H1 (cell line): ENCODE measurements at regions not wholly inside any gene's neighbourhood (a gene's known extent, or its start where the extent isn't known, plus 50 kb on each side); places are given as distances from the start of the nearest gene placed in this dataset.

Source experiments
- CTCF ChIA-PET: fragments of 300-600 bp; sonication (Branson Sonifier 250); formaldehyde crosslinking; loops from one replicate; lab custom pipeline; 2021; ENCODE audit not compliant: partially characterized antibody; lab: Charles Lee
- POLR2A ChIA-PET: fragments of 300-600 bp; sonication (Branson Sonifier 250); formaldehyde crosslinking; loops from one replicate; lab custom pipeline; 2021; ENCODE audit warnings: inconsistent platforms; ENCODE audit not compliant: partially characterized antibody; lab: Charles Lee
- DNase-seq, 2 experiments: peaks; one replicate each; pipeline versions ENCODE4 v3.0.0 to v3.0.0-alpha.2; 2010 to 2022; ENCODE audit warnings: low spot score in 2 of 2, low read depth in 1 of 2, mixed read lengths in 1 of 2
- FAIRE-seq: peaks from 2 replicates; lab custom pipeline; 2011; peaks lifted over from hg19 to GRCh38; lab: Jason Lieb, UNC
- H2AFZ ChIP-seq: 2 replicates; pipeline ENCODE4 v1.8.1; 2012; ENCODE audit warnings: low read length, inconsistent platforms
- H2AK5ac ChIP-seq: 2 replicates; pipeline ENCODE4 v1.6.1; 2013; ENCODE audit warnings: low read depth, low read length
- H2BK120ac ChIP-seq: replicated peaks from 2 replicates; pipeline ENCODE3; 2013; ENCODE audit warnings: low read depth, low read length, inconsistent platforms
- H2BK12ac ChIP-seq: 2 replicates; pipeline ENCODE4 v1.6.1; 2013; ENCODE audit warnings: low read depth, low read length
- H2BK15ac ChIP-seq: 2 replicates; pipeline ENCODE4 v1.6.1; 2013; ENCODE audit warnings: low read length
- H2BK20ac ChIP-seq: 2 replicates; pipeline ENCODE4 v1.6.1; 2013; ENCODE audit warnings: low read length
- H2BK5ac ChIP-seq: 2 replicates; pipeline ENCODE4 v1.6.1; 2013; ENCODE audit warnings: low read depth, low read length
- H3K14ac ChIP-seq: 2 replicates; pipeline ENCODE4 v1.6.1; 2013; ENCODE audit warnings: inconsistent platforms; ENCODE audit not compliant: insufficient read length
- H3K18ac ChIP-seq: 2 replicates; pipeline ENCODE4 v1.6.1; 2013; ENCODE audit warnings: low read length; ENCODE audit errors: extremely low read depth
- H3K23ac ChIP-seq: 2 replicates; pipeline ENCODE4 v1.6.1; 2013; ENCODE audit warnings: inconsistent platforms; ENCODE audit not compliant: insufficient read length
- H3K23me2 ChIP-seq: 2 replicates; pipeline ENCODE4 v1.6.1; 2013; ENCODE audit warnings: low read depth, low read length
- H3K27ac ChIP-seq: 2 replicates; pipeline ENCODE4 v1.6.1; 2011; ENCODE audit warnings: low read depth, low read length, inconsistent platforms
- H3K27me3 ChIP-seq, 4 experiments: replicated peaks in 1 of 4; 1 replicate in 1 of 4; 2 replicates in 3 of 4; pipeline versions ENCODE4 v1.6.1 to v1.8.1; 2011 to 2013; ENCODE audit warnings: low read length in 3 of 4, mild to moderate bottlenecking in 3 of 4, inconsistent platforms in 2 of 4, mixed read lengths in 2 of 4, moderate library complexity in 1 of 4; ENCODE audit not compliant: control insufficient read depth in 3 of 4, insufficient read depth in 3 of 4; ENCODE audit errors: extremely low read depth in 1 of 4
- H3K36me3 ChIP-seq, 4 experiments: 2 replicates each; pipeline versions ENCODE4 v1.6.1 to v1.8.1; 2011 to 2013; ENCODE audit warnings: mild to moderate bottlenecking in 4 of 4, low read length in 3 of 4, moderate library complexity in 2 of 4, control low read depth in 1 of 4, inconsistent platforms in 1 of 4; ENCODE audit not compliant: insufficient read depth in 4 of 4, control insufficient read depth in 2 of 4
- H3K4ac ChIP-seq: replicated peaks from 2 replicates; pipeline ENCODE3; 2013; ENCODE audit warnings: low read length, low read depth, mixed read lengths, inconsistent platforms; ENCODE audit not compliant: insufficient read length
- H3K4me1 ChIP-seq, 4 experiments: replicated peaks in 1 of 4; 1 replicate in 1 of 4; 2 replicates in 3 of 4; pipeline versions ENCODE4 v1.6.1 to v1.8.1; 2011 to 2013; ENCODE audit warnings: low read length in 3 of 4, inconsistent platforms in 2 of 4, mixed read lengths in 1 of 4; ENCODE audit not compliant: insufficient read depth in 4 of 4, control insufficient read depth in 3 of 4
- H3K4me2 ChIP-seq, 2 experiments: 2 replicates each; pipeline versions ENCODE4 v1.6.1 to v1.8.1; 2011 to 2013; ENCODE audit warnings: low read depth in 2 of 2, low read length in 2 of 2, control low read depth in 1 of 2, inconsistent platforms in 1 of 2, mild to moderate bottlenecking in 1 of 2; ENCODE audit not compliant: insufficient read depth in 1 of 2
- H3K4me3 ChIP-seq, 4 experiments: fragments of 200-600, 300-600 bp in 1 of 4; sonication (generic), shearing (Covaris generic), sonication (Bioruptor Twin) in 1 of 4; 2 replicates each; pipeline versions ENCODE4 v1.5.1 to v1.8.1; 2011 to 2016; ENCODE audit warnings: low read length in 4 of 4, low read depth in 3 of 4, control low read depth in 2 of 4, inconsistent platforms in 2 of 4, mild to moderate bottlenecking in 2 of 4, mixed read lengths in 1 of 4, moderate library complexity in 1 of 4; ENCODE audit not compliant: insufficient read depth in 2 of 4; ENCODE audit errors: extremely low read depth in 1 of 4
- H3K56ac ChIP-seq: replicated peaks from 2 replicates; pipeline ENCODE3; 2013; ENCODE audit warnings: low read depth, mild to moderate bottlenecking, mixed read lengths, low read length, inconsistent platforms; ENCODE audit not compliant: insufficient read length
- H3K79me1 ChIP-seq: 2 replicates; pipeline ENCODE4 v1.6.1; 2013; ENCODE audit warnings: low read depth, low read length, control low read depth
- H3K79me2 ChIP-seq, 2 experiments: 2 replicates each; pipeline versions ENCODE4 v1.6.1 to v1.8.1; 2012 to 2013; ENCODE audit warnings: low read length in 2 of 2, mild to moderate bottlenecking in 2 of 2, inconsistent platforms in 1 of 2; ENCODE audit not compliant: insufficient read depth in 2 of 2, control insufficient read depth in 1 of 2
- H3K9ac ChIP-seq, 4 experiments: replicated peaks in 1 of 4; 1 replicate in 1 of 4; 2 replicates in 3 of 4; pipeline versions ENCODE4 v1.6.1 to v1.8.1; 2011 to 2013; ENCODE audit warnings: low read depth in 3 of 4, low read length in 3 of 4, control low read depth in 2 of 4, mild to moderate bottlenecking in 2 of 4, moderate library complexity in 2 of 4, inconsistent platforms in 1 of 4; ENCODE audit errors: extremely low read depth in 1 of 4
- H3K9me3 ChIP-seq, 2 experiments: 2 replicates each; pipeline versions ENCODE4 v1.6.1 to v1.8.1; 2012 to 2013; ENCODE audit warnings: mild to moderate bottlenecking in 2 of 2, moderate library complexity in 2 of 2, control low read depth in 1 of 2, inconsistent platforms in 1 of 2, low read depth in 1 of 2, low read length in 1 of 2, mixed read lengths in 1 of 2; ENCODE audit not compliant: insufficient read depth in 2 of 2
- H4K20me1 ChIP-seq, 2 experiments: replicated peaks in 1 of 2; 2 replicates each; pipeline versions ENCODE3 to v1.8.1; 2011 to 2013; ENCODE audit warnings: inconsistent platforms in 2 of 2, low read length in 2 of 2, mild to moderate bottlenecking in 1 of 2; ENCODE audit not compliant: insufficient read depth in 2 of 2, control insufficient read depth in 1 of 2
- H4K5ac ChIP-seq: 2 replicates; pipeline ENCODE4 v1.6.1; 2013; ENCODE audit warnings: low read length, low read depth, mixed read lengths, inconsistent platforms; ENCODE audit not compliant: insufficient read length
- H4K8ac ChIP-seq: 2 replicates; pipeline ENCODE4 v1.8.0; 2013; ENCODE audit warnings: mild to moderate bottlenecking, moderate library complexity, low read length, inconsistent platforms; ENCODE audit not compliant: insufficient read depth; ENCODE audit errors: extremely low read depth
- H4K91ac ChIP-seq: replicated peaks from 2 replicates; pipeline ENCODE3; 2013; ENCODE audit warnings: low read length, mixed read lengths, inconsistent platforms; ENCODE audit not compliant: insufficient read length
- BCL11A ChIP-seq, 2 experiments: IDR thresholded peaks; one replicate each; pipeline ENCODE4 v1.6.1; 2011; ENCODE audit warnings: low read depth in 2 of 2, low read length in 2 of 2, mild to moderate bottlenecking in 2 of 2
- JUN ChIP-seq: IDR thresholded peaks from 2 replicates; pipeline ENCODE4 v1.6.1; 2011; ENCODE audit warnings: low read depth, mild to moderate bottlenecking, improper control_type of control experiment, low read length
- JUND ChIP-seq: IDR thresholded peaks from 2 replicates; pipeline ENCODE4 v1.6.1; 2011; ENCODE audit warnings: mild to moderate bottlenecking, improper control_type of control experiment, low read length
- RXRA ChIP-seq: IDR thresholded peaks from 2 replicates; pipeline ENCODE4 v1.6.1; 2011; ENCODE audit warnings: low read depth, mild to moderate bottlenecking, low read length, moderate library complexity; ENCODE audit not compliant: insufficient read depth
- SP2 ChIP-seq: IDR thresholded peaks from 2 replicates; pipeline ENCODE4 v1.6.1; 2012; ENCODE audit warnings: mild to moderate bottlenecking, low read length, inconsistent platforms
- TCF12 ChIP-seq: IDR thresholded peaks from 2 replicates; pipeline ENCODE4 v1.6.1; 2011; ENCODE audit warnings: low read depth, mild to moderate bottlenecking, low read length
- TEAD4 ChIP-seq: IDR thresholded peaks from 2 replicates; pipeline ENCODE4 v1.6.1; 2012; ENCODE audit warnings: low read depth, low read length, inconsistent platforms, mixed read lengths
- WGBS, 2 experiments: shearing (Covaris generic) in 1 of 2; methylation state at CpG; one replicate each; pipeline versions ENCODE4 v1.1.6 to v1.1.7; 2013 to 2015; ENCODE audit warnings: low lambda C conversion rate in 2 of 2, mixed read lengths in 2 of 2, inconsistent platforms in 1 of 2, low coverage in 1 of 2, missing lambda C conversion rate in 1 of 2; ENCODE audit not compliant: insufficient replicate concordance in 2 of 2, insufficient coverage in 1 of 2, insufficient read length in 1 of 2; ENCODE audit errors: extremely low coverage in 1 of 2, missing lambda C conversion rate in 1 of 2; 5-methylcytosine and 5-hydroxymethylcytosine counted together
- TF ChIP-seq, protein P1 (sequence below): IDR thresholded peaks from 2 replicates; pipeline ENCODE4 v1.6.1; 2011; ENCODE audit warnings: low read length, improper control_type of control experiment

- Histone ChIP-seq H3K4me3 (no peak overlapping the region), H3K23ac (no peak overlapping the region), H2BK5ac (no peak overlapping the region), H4K5ac (no peak overlapping the region), H2BK120ac (no peak overlapping the region), H2BK20ac (no peak overlapping the region), H3K56ac (no peak overlapping the region), H3K23me2 (no peaks in the 10 kb centered on the region), H3K79me2 (no peaks in the 10 kb centered on the region), H3K79me1 (no peaks in the 10 kb centered on the region), H2AFZ (no peak overlapping the region), H2BK12ac (no peak overlapping the region), H3K4ac (no peak overlapping the region), H3K14ac (no peak overlapping the region), H4K20me1 (no peaks in the 10 kb centered on the region), H4K91ac (no peak overlapping the region), H3K4me2 (no peak overlapping the region), H3K9me3 (no peaks in the 10 kb centered on the region), H3K4me1 (peaks cover 0 to 3% (median 0%) of the 10 kb centered on the region in 4 experiments; a peak in 2 of 7 replicates), H3K9ac (no peak overlapping the region), H3K27me3 (no peaks in the 10 kb centered on the region), H2BK15ac (no peak overlapping the region), H3K18ac (no peak overlapping the region), H2AK5ac (no peak overlapping the region), H4K8ac (no peak overlapping the region), H3K27ac (no peak overlapping the region), H3K36me3 (no peaks in the 10 kb centered on the region)
- POLR2A ChIA-PET = no interaction called here
- peak; percentile 13 for FAIRE-seq
- CTCF ChIA-PET = no interaction called here
- no peak for DNase-seq
- WGBS, 2 experiments = 90% methylated on average over 2 of the region's 2 CpGs; no CpG with 5 or more reads in 1 of the 2 experiments
- TF ChIP-seq JUND (no peak), JUN (no peak), RXRA (no peak), SP2 (no peak), TCF12 (no peak), BCL11A (IDR thresholded peaks at IDR 0.05; ENCODE audit: low read depth in 2 of 2, low read length in 2 of 2) (no peak), TEAD4 (no peak)
- TF ChIP-seq, protein P1, sequence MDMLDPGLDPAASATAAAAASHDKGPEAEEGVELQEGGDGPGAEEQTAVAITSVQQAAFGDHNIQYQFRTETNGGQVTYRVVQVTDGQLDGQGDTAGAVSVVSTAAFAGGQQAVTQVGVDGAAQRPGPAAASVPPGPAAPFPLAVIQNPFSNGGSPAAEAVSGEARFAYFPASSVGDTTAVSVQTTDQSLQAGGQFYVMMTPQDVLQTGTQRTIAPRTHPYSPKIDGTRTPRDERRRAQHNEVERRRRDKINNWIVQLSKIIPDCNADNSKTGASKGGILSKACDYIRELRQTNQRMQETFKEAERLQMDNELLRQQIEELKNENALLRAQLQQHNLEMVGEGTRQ = no peak
Measured at GRCh38 chrX:63963095-63963784, 178.2 kb upstream of the ARHGEF9 start.
